ENCODE measurements at regions not wholly inside any gene's neighbourhood (a gene's known extent, or its start where the extent isn't known, plus 50 kb on each side); places are given as distances from the start of the nearest gene placed in this dataset.
A peak's percentile ranks its signal among the peaks of the same experiment; 100 is the strongest.

DNA sequence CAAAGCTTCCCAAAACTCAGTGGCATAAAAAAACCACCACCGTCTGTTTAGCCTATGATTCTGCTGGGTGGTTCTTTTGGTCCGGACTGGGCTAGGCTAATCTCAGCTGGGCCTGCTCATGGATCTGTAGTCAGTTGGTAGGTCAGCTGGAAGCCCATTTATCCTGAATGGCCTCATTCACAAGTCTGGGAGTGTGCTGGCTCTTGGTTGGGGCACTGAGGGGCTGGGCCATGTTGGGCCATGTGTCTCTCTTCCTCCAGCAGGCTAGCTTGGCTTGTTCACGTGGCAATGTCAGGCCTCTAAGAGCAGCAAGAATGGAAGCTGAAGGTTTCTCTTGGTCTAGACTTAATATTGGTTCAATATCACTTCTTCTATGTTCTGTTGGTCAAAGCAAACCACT lies 95.7 kb upstream of the HS6ST1 start:
- intact Hi-C loops (cut with DNase I), result no loop called here
- H3K9me3 ChIP-seq, result peaks cover 0 to 5% of the 10 kb centered on the region in 2 donors
- TF ChIP-seq EP300 (IDR thresholded peaks at IDR 0.05) (no peak), CTCF (IDR thresholded peaks at IDR 0.05) (no peak)

GRCh38 chr2:128414946-128415778 lies 96.5 kb upstream of the HS6ST1 start:
- H3K36me3 ChIP-seq, result no peaks in the 10 kb centered on the region
- H3K4me1 ChIP-seq (ENCODE audit: insufficient read depth), result no peaks in the 10 kb centered on the region
- DNase-seq, result peak in 1 of 5 donors; percentile 3
- intact Hi-C loops (cut with DNase I), result no loop called here
- no peak for TF ChIP-seq EP300 (IDR thresholded peaks at IDR 0.05)
- no peak for TF ChIP-seq CTCF (IDR thresholded peaks at IDR 0.05)
- no peak for TF ChIP-seq POLR2A (IDR thresholded peaks at IDR 0.05)
- no peak overlapping the region for H3K27ac ChIP-seq
- 89 to 91% (median 90%) methylated on average over 4 of the region's 4 CpGs for WGBS, 3 donors
- H3K9me3 ChIP-seq, result peaks cover 0 to 5% of the 10 kb centered on the region in 2 donors
- H3K27me3 ChIP-seq, result no peaks in the 10 kb centered on the region
- H3K4me3 ChIP-seq, result no peak overlapping the region

More for the DNA sequence above, 95.7 kb upstream of the HS6ST1 start:
- no peak overlapping the region for H3K27ac ChIP-seq
- DNase-seq, result no peak
- H3K36me3 ChIP-seq, result no peaks in the 10 kb centered on the region
- H3K4me3 ChIP-seq, result no peak overlapping the region
- H3K27me3 ChIP-seq, result no peaks in the 10 kb centered on the region
- no peaks in the 10 kb centered on the region for H3K4me1 ChIP-seq (ENCODE audit: insufficient read depth)
- WGBS, 3 donors, result 91 to 98% (median 96%) methylated on average over 3 of the region's 3 CpGs

- Histone ChIP-seq H3K36me3 (no peaks in the 10 kb centered on the region), H3K4me1 (ENCODE audit: insufficient read depth) (no peaks in the 10 kb centered on the region), H3K27ac (no peak overlapping the region), H3K9me3 (peaks cover 0 to 5% of the 10 kb centered on the region in 2 donors), H3K27me3 (no peaks in the 10 kb centered on the region), H3K4me3 (no peak overlapping the region)
- DNase-seq, result no peak
- no peak for TF ChIP-seq EP300 (IDR thresholded peaks at IDR 0.05)
- no peak for TF ChIP-seq CTCF (IDR thresholded peaks at IDR 0.05)
- TF ChIP-seq POLR2A (IDR thresholded peaks at IDR 0.05), result no peak
- 90 to 97% (median 93%) methylated on average over 1 of the region's 1 CpG for WGBS, 3 donors
- intact Hi-C loops (cut with DNase I), result no loop called here
Measured at GRCh38 chr2:128415779-128416061, 97.1 kb upstream of the HS6ST1 start.

DNA sequence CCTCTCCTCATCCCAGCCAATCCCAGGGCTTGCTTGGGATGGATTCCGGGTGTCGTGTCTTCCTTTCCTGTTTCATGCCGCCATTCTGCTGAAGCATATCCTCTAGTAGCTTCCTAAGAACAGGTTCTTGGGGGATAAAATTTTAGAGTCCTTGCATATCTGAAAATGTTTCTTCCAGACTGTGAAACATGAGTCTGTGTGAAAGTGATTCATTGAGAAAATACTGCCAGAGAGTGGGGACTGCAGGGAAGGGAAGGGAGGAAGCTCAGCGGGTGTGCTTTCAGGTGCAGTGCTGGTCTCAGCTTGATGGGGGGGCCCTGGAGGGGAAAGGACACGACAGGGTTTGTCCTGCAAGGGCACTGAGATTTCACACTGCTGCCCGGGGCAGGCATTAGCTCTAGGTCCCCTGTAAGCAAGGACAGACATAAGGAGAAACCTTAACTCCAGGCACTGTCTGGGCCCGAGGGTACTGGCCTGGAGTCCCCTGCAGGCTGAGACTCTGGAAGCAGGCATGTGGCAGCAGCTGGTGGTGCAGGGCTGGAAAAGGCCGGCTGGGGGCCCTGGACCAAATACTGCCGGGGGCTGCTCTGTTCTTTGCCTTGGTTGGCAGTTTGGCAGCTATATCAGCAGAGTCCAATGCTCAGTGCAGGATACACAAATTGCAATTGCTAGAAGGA lies 97.6 kb upstream of the HS6ST1 start:
- intact Hi-C loops (cut with DNase I), result no loop called here
- Histone ChIP-seq H3K9me3 (peaks cover 0 to 5% of the 10 kb centered on the region in 2 donors), H3K27me3 (no peaks in the 10 kb centered on the region), H3K4me3 (no peak overlapping the region), H3K4me1 (ENCODE audit: insufficient read depth) (no peaks in the 10 kb centered on the region), H3K27ac (no peak overlapping the region), H3K36me3 (no peaks in the 10 kb centered on the region)
- TF ChIP-seq POLR2A (IDR thresholded peaks at IDR 0.05) (no peak), EP300 (IDR thresholded peaks at IDR 0.05) (no peak), CTCF (IDR thresholded peaks at IDR 0.05) (no peak)
- DNase-seq, result peak in 1 of 5 donors; percentile 13
- 81 to 86% (median 82%) methylated on average over 9 of the region's 9 CpGs for WGBS, 3 donors

All from ovary (tissue), 7 donors.